Caco-2 (cell line): ENCODE measurements at regions not wholly inside any gene's neighbourhood (a gene's known extent, or its start where the extent isn't known, plus 50 kb on each side); places are given as distances from the start of the nearest gene placed in this dataset.

Experiments
- BruUV-seq: library from RNA; stranded (reverse); fragments of 400-500 nt; replicated peaks from 2 replicates; lab custom pipeline; 2021; lab: Mats Ljungman, UMichigan
- CTCF ChIA-PET: fragments of 300-600 bp; sonication (Branson Sonifier 250); formaldehyde crosslinking; loops from one replicate; lab custom pipeline; 2022; ENCODE audit warnings: antibody characterized with exemption; lab: Charles Lee
- POLR2A ChIA-PET: fragments of 300-600 bp; sonication (Branson Sonifier 250); formaldehyde crosslinking; loops from one replicate; lab custom pipeline; 2022; ENCODE audit warnings: antibody characterized with exemption; lab: Charles Lee
- DNase-seq, 2 experiments: peaks; one replicate each; pipeline versions ENCODE4 v3.0.0 to v3.0.0-alpha.2; 2020 to 2022
- H3K27me3 ChIP-seq: replicated peaks from 2 replicates; pipeline ENCODE4 v1.6.0; 2011; ENCODE audit warnings: low read length; ENCODE audit not compliant: control insufficient read depth, insufficient read depth
- H3K36me3 ChIP-seq: 2 replicates; pipeline ENCODE4 v1.5.1; 2011; ENCODE audit warnings: low read length; ENCODE audit not compliant: control insufficient read depth, insufficient read depth
- H3K4me1 ChIP-seq: fragments of 250-450 bp; sonication (Bioruptor Pico); 2 replicates; pipeline ENCODE4 v1.5.1; 2020; ENCODE audit warnings: mild to moderate bottlenecking
- H3K4me3 ChIP-seq: 2 replicates; pipeline ENCODE4 v1.5.1; 2011; ENCODE audit warnings: low read depth, mild to moderate bottlenecking, control low read depth, low read length
- H3K9me3 ChIP-seq: fragments of 250-450 bp; sonication (Bioruptor Pico); 2 replicates; pipeline ENCODE4 v1.5.1; 2020; ENCODE audit warnings: mild to moderate bottlenecking, moderate library complexity
- H3K27ac Mint-ChIP-seq: one replicate; pipeline ENCODE4 v1.8.0; 2022; ENCODE audit warnings: mixed read lengths; ENCODE audit not compliant: unreplicated experiment
- H3K27me3 Mint-ChIP-seq: one replicate; pipeline ENCODE4 v1.8.0; 2022; ENCODE audit warnings: mixed read lengths; ENCODE audit not compliant: insufficient read depth, unreplicated experiment
- H3K36me3 Mint-ChIP-seq: one replicate; pipeline ENCODE4 v1.8.0; 2022; ENCODE audit warnings: mild to moderate bottlenecking, mixed read lengths; ENCODE audit not compliant: insufficient read depth, unreplicated experiment
- H3K4me1 Mint-ChIP-seq: one replicate; pipeline ENCODE4 v1.8.0; 2022; ENCODE audit warnings: low read depth, mixed read lengths; ENCODE audit not compliant: unreplicated experiment
- H3K4me3 Mint-ChIP-seq: one replicate; pipeline ENCODE4 v1.8.0; 2022; ENCODE audit warnings: mild to moderate bottlenecking, moderate library complexity, mixed read lengths; ENCODE audit not compliant: unreplicated experiment
- H3K9me3 Mint-ChIP-seq: one replicate; pipeline ENCODE4 v1.8.0; 2022; ENCODE audit warnings: mixed read lengths; ENCODE audit not compliant: unreplicated experiment
- CTCF ChIP-seq, 2 experiments: fragments of 200-600 bp in 1 of 2; IDR thresholded peaks; 1 replicate in 1 of 2; 2 replicates in 1 of 2; pipeline versions ENCODE4 v1.5.1 to v1.8.0; 2011 to 2022; ENCODE audit warnings: antibody characterized with exemption in 1 of 2, control low read depth in 1 of 2, inconsistent platforms in 1 of 2, low read depth in 1 of 2, low read length in 1 of 2, mild to moderate bottlenecking in 1 of 2, moderate library complexity in 1 of 2; ENCODE audit not compliant: insufficient read depth in 1 of 2, severe bottlenecking in 1 of 2, unreplicated experiment in 1 of 2
- intact Hi-C: fragments of 100-400 bp; cut with micrococcal nuclease; formaldehyde crosslinking; loops from one replicate; pipeline ENCODE4 v1.10.0; 2022; ENCODE audit not compliant: unreplicated experiment

- no peak for DNase-seq
- no peaks in the 10 kb centered on the region for H3K27me3 ChIP-seq
Measured at GRCh38 chrX:64782923-64783322, 193.3 kb downstream of the ZC4H2 start.

DNA sequence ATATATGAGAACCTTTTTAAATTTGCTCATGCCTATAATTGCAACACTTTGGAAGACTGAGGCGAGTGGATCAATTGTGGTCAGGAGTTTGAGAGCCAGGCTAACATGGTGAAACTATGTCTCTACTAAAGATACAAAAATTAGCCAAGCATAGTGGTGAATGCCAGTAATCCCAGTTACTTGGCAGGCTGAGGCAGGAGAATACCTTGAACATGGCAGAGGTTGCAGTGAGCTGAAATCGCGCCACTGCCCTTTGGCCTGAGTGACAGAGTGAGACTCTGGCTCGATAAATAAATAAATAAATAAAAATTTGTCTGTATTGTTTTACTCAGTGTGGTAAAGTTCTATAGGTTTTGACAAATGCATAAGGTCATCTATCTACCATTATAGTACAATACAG is 218.2 kb downstream of the ZC4H2 start:
- Histone ChIP-seq H3K4me1 (no peaks in the 10 kb centered on the region), H3K27me3 (no peaks in the 10 kb centered on the region), H3K9me3 (no peaks in the 10 kb centered on the region), H3K4me3 (no peak overlapping the region), H3K36me3 (no peaks in the 10 kb centered on the region)
- POLR2A ChIA-PET, result no interaction called here
- Mint-ChIP-seq H3K27me3 (no peaks in the 10 kb centered on the region), H3K4me1 (no peaks in the 10 kb centered on the region), H3K36me3 (no peaks in the 10 kb centered on the region), H3K27ac (no peak overlapping the region), H3K4me3 (no peak overlapping the region), H3K9me3 (no peaks in the 10 kb centered on the region)
- CTCF ChIA-PET, result no interaction called here
- no peak for DNase-seq
- no TSS peak for BruUV-seq
- intact Hi-C loops, result no loop called here
- TF ChIP-seq CTCF (IDR thresholded peaks at IDR 0.05; ENCODE audit: insufficient read depth in 1 of 2, low read depth in 1 of 2, low read length in 1 of 2, severe bottlenecking in 1 of 2, unreplicated experiment in 1 of 2), result no peak

More at GRCh38 chrX:64782923-64783322, 193.3 kb downstream of the ZC4H2 start:
- Histone ChIP-seq H3K4me3 (no peak overlapping the region), H3K36me3 (no peaks in the 10 kb centered on the region), H3K9me3 (no peaks in the 10 kb centered on the region), H3K4me1 (no peaks in the 10 kb centered on the region)
- Mint-ChIP-seq H3K36me3 (no peaks in the 10 kb centered on the region), H3K4me1 (no peaks in the 10 kb centered on the region), H3K27ac (no peak overlapping the region), H3K27me3 (no peaks in the 10 kb centered on the region), H3K9me3 (no peaks in the 10 kb centered on the region), H3K4me3 (no peak overlapping the region)
- intact Hi-C loops, result no loop called here
- ChIA-PET POLR2A (no interaction called here), CTCF (no interaction called here)
- no peak for TF ChIP-seq CTCF (IDR thresholded peaks at IDR 0.05; ENCODE audit: insufficient read depth in 1 of 2, low read depth in 1 of 2, low read length in 1 of 2, severe bottlenecking in 1 of 2, unreplicated experiment in 1 of 2)
- no TSS peak for BruUV-seq

DNA sequence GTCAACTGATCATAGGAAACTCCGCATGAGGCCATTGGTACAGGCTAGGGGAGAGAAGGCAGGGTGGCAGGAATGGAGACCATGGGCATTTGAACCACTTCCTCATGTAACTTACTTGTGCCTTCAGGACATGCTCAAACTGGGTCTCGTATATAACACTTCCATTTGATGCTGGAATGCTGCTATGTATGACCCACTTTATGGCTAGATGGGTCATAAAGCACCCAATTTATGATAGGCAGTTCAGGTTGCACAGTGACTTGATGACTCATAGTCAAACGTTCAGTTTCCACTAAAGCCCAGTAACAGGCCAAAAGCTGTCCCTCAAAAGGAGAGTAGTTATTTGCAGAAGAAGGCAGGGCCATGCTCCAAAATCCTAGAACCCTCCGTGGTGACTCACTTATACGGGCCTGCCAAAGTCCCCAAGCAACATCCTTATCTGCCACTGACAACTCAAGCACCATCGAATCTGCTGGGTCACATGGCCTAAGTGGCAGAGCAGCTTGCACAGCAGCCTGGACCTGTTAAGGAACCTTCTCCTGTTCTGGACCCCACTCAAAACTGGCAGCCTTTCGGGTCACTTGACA is 236.4 kb downstream of the ZC4H2 start:
- Mint-ChIP-seq H3K27ac (no peak overlapping the region), H3K36me3 (no peaks in the 10 kb centered on the region), H3K9me3 (no peaks in the 10 kb centered on the region), H3K27me3 (no peaks in the 10 kb centered on the region), H3K4me1 (no peaks in the 10 kb centered on the region), H3K4me3 (no peak overlapping the region)
- Histone ChIP-seq H3K4me3 (no peak overlapping the region), H3K36me3 (no peaks in the 10 kb centered on the region), H3K27me3 (no peaks in the 10 kb centered on the region), H3K4me1 (no peaks in the 10 kb centered on the region), H3K9me3 (no peaks in the 10 kb centered on the region)
- POLR2A ChIA-PET, result no interaction called here
- BruUV-seq, result no TSS peak
- intact Hi-C loops, result no loop called here
- CTCF ChIA-PET, result no interaction called here
- TF ChIP-seq CTCF (IDR thresholded peaks at IDR 0.05; ENCODE audit: insufficient read depth in 1 of 2, low read depth in 1 of 2, low read length in 1 of 2, severe bottlenecking in 1 of 2, unreplicated experiment in 1 of 2), result no peak
- no peak for DNase-seq
